Sigmoid colon (tissue), 3 donors: ENCODE measurements at regions not wholly inside any gene's neighbourhood (a gene's known extent, or its start where the extent isn't known, plus 50 kb on each side); places are given as distances from the start of the nearest gene placed in this dataset.

Experiments used
- POLR2A ChIP-seq, 2 donors: fragments of 450-650 bp; IDR thresholded peaks; one replicate each; pipeline ENCODE4 v1.6.1; 2016; ENCODE audit warnings: antibody characterized with exemption in 2 of 2, mild to moderate bottlenecking in 2 of 2, moderate library complexity in 2 of 2
- TF ChIP-seq, protein P1 (sequence below), 4 experiments: fragments of 450-650 bp in 3 of 4; fragments of 200-600 bp in 1 of 4; IDR thresholded peaks; one replicate each; pipeline ENCODE4 v1.5.1; 2016 to 2019; ENCODE audit warnings: antibody characterized with exemption in 4 of 4, mild to moderate bottlenecking in 3 of 4, moderate library complexity in 2 of 4

DNA sequence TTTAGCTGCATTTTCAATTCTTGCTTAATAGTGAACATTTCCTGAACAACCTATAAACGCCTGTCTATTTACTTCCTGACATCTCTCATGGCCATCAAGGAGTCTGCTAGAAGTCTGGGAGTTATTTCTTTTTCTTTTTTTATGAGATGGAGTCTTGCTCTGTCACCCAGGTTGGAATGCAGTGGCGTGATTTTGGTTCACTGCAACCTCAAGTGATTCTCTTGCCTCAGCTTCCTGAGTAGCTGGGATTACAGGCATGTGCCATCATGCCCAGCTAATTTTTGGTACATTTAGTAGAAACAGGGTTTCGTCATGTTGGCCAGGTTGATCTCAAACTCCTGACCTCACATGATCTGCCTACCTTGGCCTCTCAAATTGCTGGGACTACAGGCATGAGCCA is 217.6 kb upstream of the USP9Y start:
- no peak for TF ChIP-seq POLR2A (IDR thresholded peaks at IDR 0.05)
- TF ChIP-seq, protein P1, sequence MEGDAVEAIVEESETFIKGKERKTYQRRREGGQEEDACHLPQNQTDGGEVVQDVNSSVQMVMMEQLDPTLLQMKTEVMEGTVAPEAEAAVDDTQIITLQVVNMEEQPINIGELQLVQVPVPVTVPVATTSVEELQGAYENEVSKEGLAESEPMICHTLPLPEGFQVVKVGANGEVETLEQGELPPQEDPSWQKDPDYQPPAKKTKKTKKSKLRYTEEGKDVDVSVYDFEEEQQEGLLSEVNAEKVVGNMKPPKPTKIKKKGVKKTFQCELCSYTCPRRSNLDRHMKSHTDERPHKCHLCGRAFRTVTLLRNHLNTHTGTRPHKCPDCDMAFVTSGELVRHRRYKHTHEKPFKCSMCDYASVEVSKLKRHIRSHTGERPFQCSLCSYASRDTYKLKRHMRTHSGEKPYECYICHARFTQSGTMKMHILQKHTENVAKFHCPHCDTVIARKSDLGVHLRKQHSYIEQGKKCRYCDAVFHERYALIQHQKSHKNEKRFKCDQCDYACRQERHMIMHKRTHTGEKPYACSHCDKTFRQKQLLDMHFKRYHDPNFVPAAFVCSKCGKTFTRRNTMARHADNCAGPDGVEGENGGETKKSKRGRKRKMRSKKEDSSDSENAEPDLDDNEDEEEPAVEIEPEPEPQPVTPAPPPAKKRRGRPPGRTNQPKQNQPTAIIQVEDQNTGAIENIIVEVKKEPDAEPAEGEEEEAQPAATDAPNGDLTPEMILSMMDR (IDR thresholded peaks at IDR 0.05), result no peak
